Skin of body (tissue), 1 donor: ENCODE measurements at regions not wholly inside any gene's neighbourhood (a gene's known extent, or its start where the extent isn't known, plus 50 kb on each side); places are given as distances from the start of the nearest gene placed in this dataset.

Source experiments
- DNase-seq: peaks from one replicate; lab custom pipeline; 2025; lab: John Stamatoyannopoulos, UW

DNA sequence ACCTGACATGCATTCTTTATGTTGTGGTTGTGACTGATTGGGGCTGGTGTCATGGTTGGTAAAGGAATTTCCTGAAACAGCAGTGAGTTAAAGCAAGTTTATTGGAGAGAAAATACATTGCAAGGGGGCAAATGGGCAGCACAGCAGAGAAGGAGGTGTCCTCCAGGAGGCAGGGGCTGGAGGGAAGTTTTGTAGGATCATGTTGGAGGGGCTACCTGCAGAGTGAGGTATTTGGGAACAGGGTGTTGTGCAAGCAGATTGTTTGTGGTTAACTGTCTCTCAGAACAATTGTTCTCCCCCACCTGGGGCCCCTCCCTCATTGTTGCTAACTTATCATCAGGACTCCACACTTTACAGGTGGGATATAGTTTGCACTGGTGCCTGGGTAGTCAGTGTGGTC is 196.0 kb downstream of the NSUN3 start:
- no peak for DNase-seq

GRCh38 chr3:94259291-94259690 is 196.4 kb downstream of the NSUN3 start:
- DNase-seq, result no peak

- DNase-seq, result no peak
These were observed 206.9 kb downstream of the NSUN3 start for GRCh38 chr3:94269763-94270162.

GRCh38 chr3:94272016-94272415 is 209.2 kb downstream of the NSUN3 start:
- no peak for DNase-seq

GRCh38 chr3:94280958-94281357 is 218.1 kb downstream of the NSUN3 start:
- no peak for DNase-seq

DNA sequence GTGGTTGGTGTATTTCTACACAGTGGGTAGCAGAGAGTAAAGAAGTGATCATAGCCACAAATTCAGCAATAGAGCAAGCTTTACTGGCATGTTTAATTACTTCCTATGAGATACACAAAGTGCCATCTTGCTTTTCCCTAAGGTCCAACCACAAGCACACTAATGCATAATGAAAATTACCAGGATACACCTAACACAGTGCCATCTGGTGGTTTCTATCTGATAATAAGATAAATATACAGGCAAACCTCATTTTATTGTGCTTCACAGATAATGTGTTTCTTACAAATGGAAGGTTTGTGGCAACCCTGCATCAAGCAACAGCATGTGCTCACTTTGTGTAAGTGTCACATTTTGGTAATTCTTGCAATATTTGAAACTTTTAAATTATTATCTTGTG is 223.0 kb downstream of the NSUN3 start:
- no peak for DNase-seq

- no peak for DNase-seq
These were observed 228.8 kb downstream of the NSUN3 start for GRCh38 chr3:94291686-94292085.

GRCh38 chr3:94292151-94292550 is 229.3 kb downstream of the NSUN3 start:
- DNase-seq, result no peak

- no peak for DNase-seq
These were observed 230.9 kb downstream of the NSUN3 start for GRCh38 chr3:94293793-94294195.

DNA sequence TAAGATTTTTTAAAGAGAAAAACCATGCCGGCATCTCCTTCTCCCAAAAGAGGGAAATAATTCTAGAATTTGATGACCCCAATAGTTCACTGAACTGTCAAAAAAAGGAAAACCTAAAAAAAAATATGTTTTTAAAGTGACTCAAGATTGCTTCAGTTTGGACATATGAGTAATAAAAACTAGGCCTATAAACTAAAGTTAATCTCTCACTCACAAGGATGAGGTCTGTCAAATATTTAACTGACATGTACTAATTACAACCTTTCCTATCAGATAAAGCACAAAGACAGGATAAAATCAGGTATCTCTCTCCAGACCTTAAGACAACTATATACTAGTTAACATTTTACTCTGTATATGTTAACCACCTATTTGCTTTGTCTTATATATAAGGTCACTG is 231.9 kb downstream of the NSUN3 start:
- no peak for DNase-seq

- DNase-seq, result no peak
These were observed 236.9 kb downstream of the NSUN3 start for GRCh38 chr3:94299716-94300115.

- DNase-seq, result no peak
These were observed 238.5 kb downstream of the NSUN3 start for GRCh38 chr3:94301366-94301765.

GRCh38 chr3:94303266-94303665 is 240.4 kb downstream of the NSUN3 start:
- DNase-seq, result no peak

GRCh38 chr3:94303897-94304296 is 241.0 kb downstream of the NSUN3 start:
- no peak for DNase-seq

DNA sequence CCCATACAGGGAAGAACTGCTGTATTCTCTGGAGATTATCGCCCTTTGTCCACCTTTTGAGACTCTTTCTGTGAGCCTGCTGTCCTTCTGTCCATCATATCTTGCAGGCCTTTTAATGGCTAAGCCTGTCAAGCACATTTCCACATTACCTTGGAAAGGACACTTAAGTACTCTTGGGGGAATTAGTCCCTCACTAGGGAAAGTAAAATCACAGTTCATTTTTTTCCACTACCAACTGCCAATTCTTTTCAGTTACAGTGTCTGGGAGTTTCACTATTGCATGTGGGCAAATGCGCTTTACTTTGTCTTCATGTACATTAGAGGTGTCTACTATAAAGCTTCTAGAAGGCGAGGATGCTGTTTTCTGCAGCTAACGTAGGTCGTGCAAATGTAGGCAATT is 242.1 kb downstream of the NSUN3 start:
- no peak for DNase-seq

- DNase-seq, result no peak
These were observed 243.2 kb downstream of the NSUN3 start for GRCh38 chr3:94305835-94306611.

- DNase-seq, result no peak
These were observed 244.7 kb downstream of the NSUN3 start for GRCh38 chr3:94307588-94307987.

- DNase-seq, result no peak
These were observed 245.9 kb downstream of the NSUN3 start for GRCh38 chr3:94308767-94309166.

DNA sequence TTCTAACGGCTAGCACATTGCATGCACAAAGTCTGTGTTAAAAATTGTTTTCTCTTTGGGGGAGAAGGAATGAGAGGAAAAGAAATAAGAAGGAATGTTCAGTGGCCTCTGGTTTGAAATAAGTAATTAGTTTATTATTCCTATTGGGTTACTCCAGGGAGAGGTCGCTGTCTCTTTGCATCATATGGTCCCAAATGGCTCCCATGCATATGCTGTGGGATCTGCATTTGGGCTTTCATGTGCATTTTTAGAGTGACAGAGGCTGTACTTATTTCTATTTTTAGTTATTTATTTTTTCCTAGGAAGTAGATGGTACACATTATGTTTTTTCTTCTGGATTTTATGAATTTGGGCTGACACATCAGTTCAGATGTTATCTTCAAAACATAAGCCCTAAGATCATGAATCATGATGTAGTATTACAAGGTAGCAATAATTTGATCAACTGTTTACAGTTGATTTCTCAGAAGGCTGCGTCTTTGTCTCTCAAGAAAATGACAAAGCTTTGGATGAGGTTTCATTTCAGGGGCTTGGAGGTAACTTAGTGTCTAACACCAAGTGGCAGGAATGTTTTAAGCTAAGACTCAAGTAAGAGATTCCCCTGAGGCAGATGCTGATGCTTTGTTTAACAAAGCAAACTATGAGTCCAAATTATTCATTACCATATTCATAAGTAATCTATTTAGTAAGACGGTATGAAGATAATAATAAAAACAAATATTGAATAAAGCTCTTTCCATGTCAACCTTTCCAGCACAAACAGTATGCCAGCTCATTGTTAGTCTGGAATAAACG is 247.7 kb downstream of the NSUN3 start:
- no peak for DNase-seq

DNA sequence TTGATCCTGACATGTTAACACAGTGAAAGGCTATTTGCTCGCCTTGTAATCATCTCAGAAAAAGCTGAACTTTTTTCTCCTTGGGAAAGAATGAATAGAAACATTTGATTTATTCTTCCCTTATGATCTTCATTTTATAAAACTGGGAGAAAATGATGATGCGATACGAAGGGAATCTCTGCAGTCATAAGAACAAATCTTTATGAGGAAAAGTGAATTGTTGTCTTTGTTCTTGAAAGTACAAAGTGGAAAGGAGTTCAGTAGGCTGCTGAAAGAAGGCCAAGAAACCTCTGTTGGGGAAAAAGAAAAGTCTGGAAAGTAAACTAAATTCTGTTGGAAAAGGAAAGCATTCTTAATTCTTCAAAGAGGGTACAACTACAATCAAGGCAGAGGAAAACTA is 248.8 kb downstream of the NSUN3 start:
- DNase-seq, result no peak

- DNase-seq, result no peak
These were observed 251.5 kb downstream of the NSUN3 start for GRCh38 chr3:94314218-94314883.

DNA sequence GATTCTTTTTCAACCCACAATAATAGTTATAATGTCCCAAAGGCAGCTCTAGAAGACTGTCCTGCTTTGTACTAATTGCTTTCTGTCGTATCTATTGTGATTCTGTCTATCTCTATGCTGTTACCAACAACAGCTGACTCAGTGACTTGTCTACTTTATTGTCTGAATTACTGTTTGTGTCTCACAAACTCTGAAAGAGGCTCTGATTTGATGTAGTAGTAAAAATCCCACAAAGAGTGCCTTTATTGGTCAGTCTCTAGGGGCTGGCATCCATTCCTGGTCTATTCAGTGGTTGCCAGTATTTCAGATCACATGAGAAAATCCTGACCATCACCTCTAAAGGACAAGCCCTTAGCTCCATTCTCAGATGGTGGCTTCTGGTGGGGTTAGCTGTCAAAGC is 254.2 kb downstream of the NSUN3 start:
- DNase-seq, result no peak
